A549 (cell line): ENCODE measurements at regions not wholly inside any gene's neighbourhood (a gene's known extent, or its start where the extent isn't known, plus 50 kb on each side); places are given as distances from the start of the nearest gene placed in this dataset.
A peak's percentile ranks its signal among the peaks of the same experiment; 100 is the strongest.

Experiments used
- ATAC-seq, 2 experiments: fragments of 200-7000 bp in 1 of 2; fragments of >200 bp in 1 of 2; cut with Nextera tagmentation in 1 of 2; cut with Tn5 transposase in 1 of 2; 3 replicates each; pipeline versions ENCODE4 v1.8.0 to v1.9.1; 2018 to 2020; ENCODE audit warnings: mild to moderate bottlenecking in 1 of 2, moderate library complexity in 1 of 2
- CTCF ChIA-PET: fragments of 300-600 bp; sonication (Branson Sonifier 250); formaldehyde crosslinking; extraction: SDS; loops from one replicate; lab custom pipeline; 2021; ENCODE audit warnings: antibody characterized with exemption, inconsistent platforms; lab: Yijun Ruan, JAX
- POLR2A ChIA-PET: fragments of 350-600 bp; formaldehyde crosslinking; extraction: SDS; loops from one replicate; lab custom pipeline; 2021; ENCODE audit warnings: antibody characterized with exemption, inconsistent platforms; lab: Yijun Ruan, JAX
- DNase-seq, 2 experiments: peaks; one replicate each; pipeline versions ENCODE4 v3.0.0 to v3.0.0-alpha.2; 2011 to 2016; ENCODE audit warnings: low read depth in 1 of 2, low spot score in 1 of 2
- FAIRE-seq: peaks from 2 replicates; lab custom pipeline; 2011; peaks lifted over from hg19 to GRCh38; lab: Jason Lieb, UNC
- H3K27ac ChIP-seq, 2 experiments: fragments of >200 bp; sonication (Bioruptor Twin); formaldehyde crosslinking; 3 replicates each; pipeline ENCODE4 v1.5.1; 2016 to 2017
- H3K4me1 ChIP-seq: fragments of >200 bp; sonication (Bioruptor Twin); formaldehyde crosslinking; 3 replicates; pipeline ENCODE4 v1.6.1; 2016
- H3K4me2 ChIP-seq: fragments of >200 bp; sonication (Bioruptor Twin); formaldehyde crosslinking; 3 replicates; pipeline ENCODE4 v1.6.1; 2016
- H3K4me3 ChIP-seq: fragments of >200 bp; sonication (Bioruptor Twin); formaldehyde crosslinking; 3 replicates; pipeline ENCODE4 v1.5.1; 2016
- H3K9me3 ChIP-seq: fragments of >200 bp; sonication (Bioruptor Twin); formaldehyde crosslinking; 3 replicates; pipeline ENCODE4 v1.6.1; 2016
- BCL3 ChIP-seq: fragments of >200 bp; sonication (Bioruptor Twin); formaldehyde crosslinking; IDR thresholded peaks from 3 replicates; pipeline ENCODE4 v1.6.1; 2016
- CEBPB ChIP-seq, 2 experiments: fragments of >200 bp in 1 of 2; sonication (Bioruptor Twin) in 1 of 2; formaldehyde crosslinking in 1 of 2; IDR thresholded peaks; 2 replicates each; pipeline ENCODE4 v1.6.1; 2012 to 2016
- CHD2 ChIP-seq: fragments of 150-350 bp; IDR thresholded peaks from 2 replicates; pipeline ENCODE4 v1.6.1; 2014; ENCODE audit warnings: low read length; ENCODE audit not compliant: partially characterized antibody
- CTCF ChIP-seq: fragments of >200 bp; sonication (Bioruptor Twin); formaldehyde crosslinking; IDR thresholded peaks from 3 replicates; pipeline ENCODE4 v1.5.1; 2016
- EHF ChIP-seq: fragments of 250-450 bp; sonication (Bioruptor Pico); IDR thresholded peaks from 2 replicates; pipeline ENCODE4 v1.5.0; 2020; ENCODE audit warnings: mild to moderate bottlenecking
- EHMT2 ChIP-seq: fragments of 200-600 bp; sonication (generic); IDR thresholded peaks from 2 replicates; pipeline ENCODE4 v1.6.1; 2016; ENCODE audit warnings: antibody characterized with exemption, low read depth, mild to moderate bottlenecking, moderate library complexity
- EP300 ChIP-seq, 2 experiments: fragments of >200 bp; sonication (Bioruptor Twin); formaldehyde crosslinking; IDR thresholded peaks; 2 replicates in 1 of 2; 3 replicates in 1 of 2; pipeline ENCODE4 v1.6.1; 2016 to 2017
- MAFK ChIP-seq: fragments of 450-650 bp; IDR thresholded peaks from 2 replicates; pipeline ENCODE4 v1.6.1; 2014; ENCODE audit not compliant: partially characterized antibody
- MAX ChIP-seq: IDR thresholded peaks from 2 replicates; pipeline ENCODE4 v1.6.1; 2012
- NPAS2 ChIP-seq: fragments of 250-450 bp; sonication (Bioruptor Pico); IDR thresholded peaks from 2 replicates; pipeline ENCODE4 v1.8.0; 2022; ENCODE audit warnings: mild to moderate bottlenecking, moderate library complexity, borderline replicate concordance
- POLR2AphosphoS2 ChIP-seq: conservative IDR thresholded peaks from 2 replicates; pipeline ENCODE4 v1.6.1; 2012; ENCODE audit warnings: low read length, improper control_type of control experiment, inconsistent platforms
- RAD21 ChIP-seq, 2 experiments: fragments of >200 bp in 1 of 2; sonication (Bioruptor Twin) in 1 of 2; formaldehyde crosslinking in 1 of 2; IDR thresholded peaks in 1 of 2; conservative IDR thresholded peaks in 1 of 2; 2 replicates in 1 of 2; 3 replicates in 1 of 2; pipeline ENCODE4 v1.6.1; 2012 to 2018; ENCODE audit warnings: inconsistent platforms in 1 of 2
- RCOR1 ChIP-seq: fragments of 150-350 bp; IDR thresholded peaks from 2 replicates; pipeline ENCODE4 v1.6.1; 2014; ENCODE audit warnings: antibody characterized with exemption, low read length, low read depth
- RNF2 ChIP-seq: fragments of 200-600 bp; sonication (generic); IDR thresholded peaks from 2 replicates; pipeline ENCODE4 v1.6.1; 2016; ENCODE audit warnings: low read depth, mild to moderate bottlenecking, antibody characterized with exemption, moderate library complexity, borderline replicate concordance
- SMC3 ChIP-seq: fragments of >200 bp; sonication (Bioruptor Twin); formaldehyde crosslinking; IDR thresholded peaks from 3 replicates; pipeline ENCODE4 v1.6.1; 2018; ENCODE audit warnings: inconsistent platforms
- SREBF2 ChIP-seq: fragments of 450-650 bp; IDR thresholded peaks from 2 replicates; pipeline ENCODE4 v1.6.1; 2014; ENCODE audit warnings: mild to moderate bottlenecking, moderate library complexity
- ZC3H11A ChIP-seq: fragments of 450-650 bp; IDR thresholded peaks from 2 replicates; pipeline ENCODE4 v1.6.1; 2014; ENCODE audit warnings: antibody characterized with exemption, mild to moderate bottlenecking
- ZSCAN20 ChIP-seq: fragments of 250-450 bp; sonication (Bioruptor Pico); IDR thresholded peaks from 2 replicates; pipeline ENCODE4 v1.8.0; 2022; ENCODE audit warnings: mild to moderate bottlenecking, moderate library complexity
- WGBS: methylation state at CpG from one replicate; pipeline ENCODE4 v1.1.6; 2017; ENCODE audit errors: missing lambda C conversion rate; 5-methylcytosine and 5-hydroxymethylcytosine counted together

GRCh38 chr19:34096020-34096915, 76.0 kb upstream of the LSM14A start:
- Histone ChIP-seq H3K9me3 (no peaks in the 10 kb centered on the region), H3K4me1 (no peaks in the 10 kb centered on the region), H3K4me2 (peak overlapping the region; percentile 48), H3K27ac (no peak overlapping the region), H3K4me3 (no peak overlapping the region; the same call in 2 of the 3 replicates)
- FAIRE-seq (peak; percentile 100), DNase-seq (peak; percentile 78 to 79), ATAC-seq (peak; percentile 78 to 91)
- CTCF ChIA-PET = interaction anchor here (0.6 to 18.2 kb wide), 104 partner anchors 9 to 887 kb away, joined by 3 to 510 read pairs (median 6); partner anchors contain the start of genes KCTD15 and LSM14A
- TF ChIP-seq BCL3 (no peak), CTCF (peak; percentile 99), CEBPB (IDR thresholded peaks at IDR 0.05) (peak in 1 of 2 experiments; percentile 15; a peak in 1 of 4 replicates), SMC3 (peak; percentile 99), RAD21 (conservative IDR thresholded peaks at IDR 0.05 in 1 of 2, IDR thresholded peaks at IDR 0.05 in 1 of 2) (peak; percentile 97)
- POLR2A ChIA-PET = interaction anchor here (0.6 to 1.8 kb wide), 5 partner anchors 13 to 318 kb away, joined by 3 to 12 read pairs (median 6); partner anchors contain the start of gene KCTD15
- WGBS = 31% methylated on average over 14 of the region's 14 CpGs

- Histone ChIP-seq H3K4me3 (no peak overlapping the region), H3K4me2 (no peak overlapping the region), H3K4me1 (no peaks in the 10 kb centered on the region), H3K27ac (no peak overlapping the region), H3K9me3 (no peaks in the 10 kb centered on the region)
- ChIA-PET CTCF (interaction anchor here (0.6 to 14.5 kb wide), 10 partner anchors 8 to 608 kb away, joined by 3 to 176 read pairs (median 9); no protein-coding TSS in a partner anchor), POLR2A (no interaction called here)
- no peak for ATAC-seq
- DNase-seq = no peak
- WGBS = 76% methylated on average over 5 of the region's 5 CpGs
- no peak for TF ChIP-seq POLR2AphosphoS2
- FAIRE-seq = no peak
Measured at GRCh38 chr19:34104096-34104495, 68.2 kb upstream of the LSM14A start.

- no peak overlapping the region for H3K4me2 ChIP-seq
- no peak for TF ChIP-seq MAX
- peak; percentile 42 for TF ChIP-seq MAFK
- ChIA-PET POLR2A (no interaction called here), CTCF (interaction anchor here (0.6 to 14.5 kb wide), 11 partner anchors 9 to 689 kb away, joined by 3 to 176 read pairs (median 6); no protein-coding TSS in a partner anchor)
- no peak overlapping the region for H3K4me3 ChIP-seq
- WGBS = 33% methylated on average over 5 of the region's 5 CpGs
- H3K27ac ChIP-seq = no peak overlapping the region
- ATAC-seq = no peak
- no peaks in the 10 kb centered on the region for H3K9me3 ChIP-seq
- H3K4me1 ChIP-seq = no peaks in the 10 kb centered on the region
- peak; percentile 23 for FAIRE-seq
- no peak for DNase-seq
Measured at GRCh38 chr19:34104557-34104956, 67.7 kb upstream of the LSM14A start.

GRCh38 chr19:34109596-34109995, 62.7 kb upstream of the LSM14A start:
- Histone ChIP-seq H3K4me1 (no peaks in the 10 kb centered on the region), H3K4me3 (no peak overlapping the region), H3K27ac (no peak overlapping the region), H3K9me3 (no peaks in the 10 kb centered on the region), H3K4me2 (no peak overlapping the region)
- ChIA-PET POLR2A (interaction anchor here (1.1 kb wide), 1 partner anchor 13 kb away, joined by 3 read pairs; no protein-coding TSS in a partner anchor), CTCF (interaction anchor here (0.6 to 14.5 kb wide), 9 partner anchors 10 to 926 kb away, joined by 3 to 113 read pairs (median 4); no protein-coding TSS in a partner anchor)
- DNase-seq = no peak
- 25% methylated on average over 3 of the region's 3 CpGs for WGBS
- ATAC-seq = peak in 1 of 2 experiments; percentile 11; a peak in 1 of 6 replicates
- TF ChIP-seq BCL3 (no peak), EHMT2 (no peak), ZSCAN20 (CRISPR knock-in tag) (no peak), CHD2 (no peak), RAD21 (conservative IDR thresholded peaks at IDR 0.05 in 1 of 2, IDR thresholded peaks at IDR 0.05 in 1 of 2) (no peak), POLR2AphosphoS2 (no peak), EP300 (IDR thresholded peaks at IDR 0.05) (no peak), RCOR1 (no peak), EHF (CRISPR knock-in tag) (no peak), RNF2 (no peak), ZC3H11A (no peak), SREBF2 (no peak), NPAS2 (CRISPR knock-in tag) (no peak)
- FAIRE-seq = no peak
